HG03135 (cell line): ENCODE measurements at regions not wholly inside any gene's neighbourhood (a gene's known extent, or its start where the extent isn't known, plus 50 kb on each side); places are given as distances from the start of the nearest gene placed in this dataset.
"Not testable (repeated sequence)": the region's sequence is repeated elsewhere in the genome, so short reads cannot be mapped to it uniquely, and the experiment has no call there.

Experiments
- ATAC-seq: cut with Tn5 transposase; IDR thresholded peaks from one replicate; pipeline ENCODE4 v1.9.1; 2021; ENCODE audit warnings: mild to moderate bottlenecking, moderate library complexity; ENCODE audit not compliant: unreplicated experiment

- ATAC-seq = no peak
Observed at GRCh38 chr1:60950224-60951063, 131.9 kb upstream of the NFIA start.

- ATAC-seq = no peak
Observed at GRCh38 chr1:60949826-60950197, 132.5 kb upstream of the NFIA start.

DNA sequence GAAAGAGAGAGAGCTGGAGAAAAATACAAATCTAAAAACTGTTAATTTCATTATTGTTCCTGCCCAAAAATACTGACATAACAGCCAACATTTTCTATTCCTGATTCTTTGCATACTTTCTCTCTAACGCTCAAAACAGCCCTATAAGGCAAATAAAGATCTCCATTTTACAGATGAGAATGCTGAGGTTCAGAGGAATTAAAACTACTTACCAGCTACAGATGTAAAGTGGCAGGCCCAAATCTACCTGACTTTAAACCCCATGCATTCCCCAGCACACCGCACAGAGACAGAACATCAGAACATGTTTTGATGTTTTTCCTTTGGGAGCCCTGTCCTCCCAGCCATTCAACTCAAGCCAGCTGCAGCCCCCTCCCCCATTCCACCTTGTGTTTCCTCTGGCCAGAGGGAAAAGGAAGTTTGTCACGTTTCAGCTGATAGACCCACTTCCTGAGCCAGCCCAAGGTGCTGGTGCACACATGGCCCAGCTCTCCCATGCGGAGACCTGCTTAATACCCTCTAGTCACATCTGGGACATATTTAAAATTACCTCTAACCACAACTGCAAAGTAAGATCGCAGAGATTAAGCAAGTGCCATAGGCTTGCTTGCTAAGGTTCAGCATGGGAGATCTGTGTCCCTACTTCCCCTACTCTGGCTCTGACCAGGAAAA, 133.1 kb upstream of the NFIA start:
- ATAC-seq = no peak

GRCh38 chr1:60948486-60948885, 133.9 kb upstream of the NFIA start:
- ATAC-seq = no peak

DNA sequence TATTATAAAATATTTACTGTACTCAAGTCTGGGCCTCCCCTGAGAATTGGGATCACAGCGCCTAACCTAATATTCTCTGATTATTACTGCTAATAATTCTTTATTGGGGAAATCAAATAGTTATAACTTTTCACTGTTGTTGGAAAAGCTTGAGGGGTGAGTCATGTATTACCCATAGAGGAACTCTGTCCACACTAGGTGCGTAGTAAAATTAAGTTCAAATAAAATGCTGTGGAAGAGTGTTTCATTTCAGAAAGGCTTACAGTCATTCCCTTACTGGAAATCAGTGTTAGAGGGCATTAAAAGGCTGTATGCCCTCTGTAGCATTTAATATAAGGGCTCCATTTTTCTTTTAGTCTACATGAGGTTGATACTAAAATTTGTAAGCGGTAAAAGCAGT, 135.0 kb upstream of the NFIA start:
- no peak for ATAC-seq

- ATAC-seq = no peak
Observed at GRCh38 chr1:60942896-60943638, 139.3 kb upstream of the NFIA start.

DNA sequence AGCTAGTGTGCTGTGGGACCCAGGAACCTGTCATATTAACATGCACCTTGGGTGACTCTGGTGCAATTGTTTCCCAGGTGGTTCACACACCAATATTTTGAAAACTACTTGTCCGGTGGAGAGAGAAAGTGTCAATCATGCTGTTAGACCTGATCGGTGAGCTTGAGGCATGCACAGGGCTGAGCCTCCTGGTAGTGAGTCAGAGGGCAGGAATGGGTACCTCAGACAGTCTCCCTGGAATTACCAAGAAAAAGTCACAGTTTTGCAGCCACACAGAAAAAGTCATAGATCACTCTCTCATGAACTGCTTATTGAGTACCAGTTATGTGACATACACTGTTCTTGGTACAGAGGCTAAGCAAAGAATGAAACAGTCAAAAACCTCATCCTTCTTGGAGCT, 140.1 kb upstream of the NFIA start:
- no peak for ATAC-seq

GRCh38 chr1:60940685-60941084, 141.7 kb upstream of the NFIA start:
- not testable (repeated sequence) for ATAC-seq

GRCh38 chr1:60937720-60938119, 144.6 kb upstream of the NFIA start:
- ATAC-seq = no peak

GRCh38 chr1:60936591-60937342, 145.6 kb upstream of the NFIA start:
- ATAC-seq = no peak

GRCh38 chr1:60936163-60936562, 146.2 kb upstream of the NFIA start:
- no peak for ATAC-seq

DNA sequence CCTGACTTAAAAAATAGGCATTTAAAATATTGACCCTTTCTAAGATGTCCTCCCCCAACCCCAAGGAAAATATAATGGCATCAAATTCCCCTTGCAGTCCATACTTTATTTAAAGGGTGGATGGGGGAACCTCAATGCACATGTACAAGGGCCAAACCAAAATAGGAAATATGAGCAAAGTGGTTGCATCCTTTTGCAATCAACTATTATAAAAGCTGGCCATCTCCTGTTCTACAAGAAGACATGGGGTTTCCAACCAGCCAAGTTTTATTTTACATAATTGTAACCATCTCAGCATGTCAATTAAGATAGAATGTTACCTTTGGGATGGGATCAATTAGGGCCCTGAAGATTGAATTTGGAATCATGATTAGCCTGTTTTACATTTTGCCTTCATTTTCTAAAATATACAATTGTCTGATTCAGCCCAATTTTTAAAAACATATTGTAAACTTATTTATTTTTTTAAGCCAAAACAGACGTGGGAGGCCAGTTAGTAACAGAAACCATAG, 146.7 kb upstream of the NFIA start:
- ATAC-seq = no peak

GRCh38 chr1:60930130-60930529, 152.2 kb upstream of the NFIA start:
- no peak for ATAC-seq

DNA sequence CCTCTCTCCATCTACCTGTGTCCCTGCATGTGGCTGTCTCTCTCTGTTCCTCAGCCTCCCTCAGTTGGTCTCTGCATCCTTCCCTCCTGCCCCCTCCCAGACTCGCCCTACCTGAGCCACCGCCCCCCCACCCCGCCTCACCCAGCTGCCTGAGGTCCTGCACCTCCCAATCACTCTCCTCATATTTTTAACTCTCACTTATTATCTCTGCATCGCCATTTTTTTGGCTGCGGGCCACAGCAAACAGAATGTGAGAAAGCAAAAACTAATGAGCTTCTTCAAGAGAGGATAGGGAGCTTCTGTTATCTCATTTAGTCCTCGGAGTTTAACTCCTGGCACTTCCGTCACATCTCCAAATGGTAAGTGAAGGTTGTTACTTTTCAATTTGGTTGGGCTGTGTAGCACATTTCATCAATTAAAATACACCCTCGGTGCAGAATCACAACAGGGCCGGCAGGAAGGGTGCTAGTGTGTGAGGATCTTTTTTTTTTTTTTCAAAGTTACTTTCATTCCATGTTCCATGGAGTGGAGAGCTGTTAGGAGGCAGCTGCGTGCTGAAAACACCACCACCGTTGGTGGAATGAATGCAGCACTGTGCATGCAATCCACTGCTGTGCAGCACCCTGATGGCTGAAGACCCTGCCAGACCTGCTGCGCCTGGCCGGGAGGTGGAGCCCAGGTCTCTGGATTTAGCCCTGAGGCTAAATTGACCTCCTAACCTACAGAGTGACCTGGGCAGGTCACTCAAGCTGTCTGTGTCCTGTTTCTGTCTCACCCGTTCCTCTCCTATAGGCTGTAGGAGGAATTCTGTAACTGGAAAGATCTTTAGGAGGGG, 157.2 kb upstream of the NFIA start:
- ATAC-seq = no peak

GRCh38 chr1:60924165-60924564, 158.2 kb upstream of the NFIA start:
- no peak for ATAC-seq

GRCh38 chr1:60923389-60924087, 158.8 kb upstream of the NFIA start:
- ATAC-seq = no peak

GRCh38 chr1:60922304-60922703, 160.1 kb upstream of the NFIA start:
- no peak for ATAC-seq

DNA sequence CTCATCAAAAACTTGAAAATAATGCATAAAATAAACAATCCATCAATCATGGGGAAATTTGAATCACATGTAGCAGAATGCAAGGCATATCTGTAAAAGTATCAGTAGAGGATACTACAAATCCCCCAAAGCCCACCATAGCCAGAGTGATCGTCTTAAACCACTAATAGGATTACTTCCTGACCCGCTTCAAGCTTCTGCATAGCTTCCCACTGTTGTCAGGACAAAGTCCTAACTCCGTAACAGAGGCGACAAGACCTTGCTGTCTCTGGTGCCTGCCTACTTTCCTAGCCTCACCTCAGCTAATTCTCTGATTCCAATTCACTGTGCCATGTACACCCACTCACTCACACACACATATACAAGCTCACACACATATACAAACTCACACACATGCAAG, 161.2 kb upstream of the NFIA start:
- ATAC-seq = no peak

DNA sequence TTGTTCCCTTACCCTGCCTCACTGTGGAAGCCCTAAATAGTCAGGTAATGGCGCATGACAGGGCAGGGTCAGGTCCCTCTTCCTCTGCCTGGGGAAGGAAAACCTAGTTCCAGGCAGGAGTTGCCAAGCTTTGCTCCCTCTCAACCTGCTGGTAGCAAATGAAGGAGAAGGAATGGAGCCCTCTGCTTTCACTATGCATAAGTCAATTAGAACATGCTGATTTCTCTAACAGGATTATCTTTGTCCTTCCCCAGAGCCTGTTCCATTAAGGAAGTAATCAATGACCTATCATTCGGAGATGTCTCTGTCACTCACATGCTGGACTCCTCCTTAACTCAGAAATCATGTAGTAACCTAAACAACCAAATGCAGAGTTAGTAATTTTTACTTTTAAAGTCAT, 161.8 kb upstream of the NFIA start:
- no peak for ATAC-seq
